KMS-11 (cell line): ENCODE measurements at regions not wholly inside any gene's neighbourhood (a gene's known extent, or its start where the extent isn't known, plus 50 kb on each side); places are given as distances from the start of the nearest gene placed in this dataset.

Experiments
- H2AFZ ChIP-seq: fragments of 200-600 bp; sonication (generic); 2 replicates; pipeline ENCODE4 v1.6.1; 2016; ENCODE audit warnings: antibody characterized with exemption, mixed run types, low read depth
- H3K27ac ChIP-seq: fragments of 200-600 bp; sonication (generic); 2 replicates; pipeline ENCODE4 v1.6.1; 2016; ENCODE audit warnings: mild to moderate bottlenecking, mixed run types
- H3K27me3 ChIP-seq: fragments of 200-600 bp; sonication (generic); 2 replicates; pipeline ENCODE4 v1.6.1; 2017; ENCODE audit warnings: mild to moderate bottlenecking, low read depth, mixed run types, moderate library complexity; ENCODE audit not compliant: insufficient read depth
- H3K36me3 ChIP-seq: fragments of 200-600 bp; sonication (generic); 2 replicates; pipeline ENCODE4 v1.6.1; 2017; ENCODE audit warnings: mild to moderate bottlenecking, mixed run types; ENCODE audit not compliant: insufficient read depth
- H3K4me1 ChIP-seq: fragments of 200-600 bp; sonication (generic); 2 replicates; pipeline ENCODE4 v1.6.1; 2016; ENCODE audit warnings: mild to moderate bottlenecking, low read depth, mixed run types; ENCODE audit not compliant: poor library complexity, severe bottlenecking
- H3K4me2 ChIP-seq: fragments of 200-600 bp; sonication (generic); 2 replicates; pipeline ENCODE4 v1.7.0; 2016; ENCODE audit warnings: mild to moderate bottlenecking, mixed run types
- H3K4me3 ChIP-seq: fragments of 200-600 bp; sonication (generic); IDR thresholded peaks from 2 replicates; pipeline ENCODE4 v1.6.1; 2017; ENCODE audit warnings: low read depth, low read length, mixed read lengths; ENCODE audit not compliant: insufficient read depth
- H3K79me2 ChIP-seq: fragments of 200-600 bp; sonication (generic); 2 replicates; pipeline ENCODE4 v1.6.1; 2016; ENCODE audit warnings: low read depth, mixed run types; ENCODE audit not compliant: insufficient read depth
- H3K9ac ChIP-seq: fragments of 200-600 bp; sonication (generic); 2 replicates; pipeline ENCODE4 v1.6.1; 2016; ENCODE audit warnings: mild to moderate bottlenecking, mixed run types
- H4K20me1 ChIP-seq: fragments of 200-600 bp; sonication (generic); 2 replicates; pipeline ENCODE4 v1.6.1; 2016; ENCODE audit warnings: mild to moderate bottlenecking, mixed run types; ENCODE audit not compliant: insufficient read depth
- TF ChIP-seq, protein P1 (sequence below): fragments of 200-600 bp; sonication (generic); conservative IDR thresholded peaks from 2 replicates; pipeline ENCODE4 v1.6.1; 2017; ENCODE audit warnings: low read depth, mild to moderate bottlenecking, antibody characterized with exemption, low read length, moderate library complexity, mixed read lengths

DNA sequence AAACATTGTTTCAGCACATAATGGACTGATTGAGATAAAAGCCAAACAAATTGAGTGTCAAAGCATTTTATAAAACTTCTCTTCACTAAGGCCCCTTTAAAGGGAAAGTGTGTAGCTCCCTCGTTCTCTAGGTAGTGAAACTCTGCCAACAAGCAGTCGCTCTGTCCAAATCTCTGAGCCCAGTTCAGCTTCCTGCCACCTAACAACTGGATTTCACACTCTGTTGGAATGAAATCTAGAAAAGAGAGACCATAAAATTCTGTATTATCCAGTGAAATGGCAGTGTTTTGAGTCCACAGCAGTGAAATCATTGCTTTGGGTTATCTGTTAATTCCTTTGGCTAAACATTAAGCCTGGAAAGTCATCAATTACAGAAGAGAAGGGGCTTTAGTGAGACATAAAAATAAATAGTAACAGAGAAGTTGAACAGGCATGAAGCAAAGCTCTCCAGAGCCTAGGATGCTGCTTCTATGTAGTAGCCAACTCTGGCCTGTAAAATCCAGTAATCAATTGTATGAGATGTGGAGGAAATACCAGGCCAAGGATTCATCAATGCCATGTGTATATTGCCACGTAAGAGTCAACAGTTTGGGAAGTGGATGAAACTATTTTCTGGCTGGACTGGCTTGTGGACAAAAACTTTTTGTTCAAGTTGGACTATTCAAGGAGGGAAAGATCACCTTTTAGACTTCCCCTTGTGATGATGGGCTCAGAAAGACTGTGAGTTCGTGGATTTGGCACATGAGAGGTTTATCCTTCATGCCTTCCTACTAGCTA is 122.5 kb downstream of the WIF1 start:
- TF ChIP-seq, protein P1, sequence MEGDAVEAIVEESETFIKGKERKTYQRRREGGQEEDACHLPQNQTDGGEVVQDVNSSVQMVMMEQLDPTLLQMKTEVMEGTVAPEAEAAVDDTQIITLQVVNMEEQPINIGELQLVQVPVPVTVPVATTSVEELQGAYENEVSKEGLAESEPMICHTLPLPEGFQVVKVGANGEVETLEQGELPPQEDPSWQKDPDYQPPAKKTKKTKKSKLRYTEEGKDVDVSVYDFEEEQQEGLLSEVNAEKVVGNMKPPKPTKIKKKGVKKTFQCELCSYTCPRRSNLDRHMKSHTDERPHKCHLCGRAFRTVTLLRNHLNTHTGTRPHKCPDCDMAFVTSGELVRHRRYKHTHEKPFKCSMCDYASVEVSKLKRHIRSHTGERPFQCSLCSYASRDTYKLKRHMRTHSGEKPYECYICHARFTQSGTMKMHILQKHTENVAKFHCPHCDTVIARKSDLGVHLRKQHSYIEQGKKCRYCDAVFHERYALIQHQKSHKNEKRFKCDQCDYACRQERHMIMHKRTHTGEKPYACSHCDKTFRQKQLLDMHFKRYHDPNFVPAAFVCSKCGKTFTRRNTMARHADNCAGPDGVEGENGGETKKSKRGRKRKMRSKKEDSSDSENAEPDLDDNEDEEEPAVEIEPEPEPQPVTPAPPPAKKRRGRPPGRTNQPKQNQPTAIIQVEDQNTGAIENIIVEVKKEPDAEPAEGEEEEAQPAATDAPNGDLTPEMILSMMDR: no peak
- H4K20me1 ChIP-seq: no peaks in the 10 kb centered on the region
- no peak overlapping the region for H3K4me2 ChIP-seq
- no peak overlapping the region for H3K9ac ChIP-seq
- H2AFZ ChIP-seq: no peak overlapping the region
- no peak overlapping the region for H3K4me3 ChIP-seq
- no peak overlapping the region for H3K27ac ChIP-seq
- H3K4me1 ChIP-seq: no peaks in the 10 kb centered on the region
- no peaks in the 10 kb centered on the region for H3K79me2 ChIP-seq
- H3K36me3 ChIP-seq: no peaks in the 10 kb centered on the region
- H3K27me3 ChIP-seq: no peaks in the 10 kb centered on the region

DNA sequence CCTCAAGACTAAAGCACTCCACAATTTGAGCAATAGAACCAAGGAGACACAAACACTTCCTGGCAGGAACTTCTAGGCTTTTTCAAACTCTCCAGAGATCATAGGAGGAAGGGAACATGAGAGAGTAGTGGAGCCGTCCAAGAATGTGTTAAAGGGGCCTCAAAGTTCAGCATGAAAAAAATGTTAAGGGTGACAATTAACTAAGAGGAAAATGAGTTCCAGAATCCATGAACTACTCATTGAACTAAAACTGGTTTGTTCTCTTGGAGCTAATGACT is 122.0 kb downstream of the WIF1 start:
- H3K4me2 ChIP-seq: no peak overlapping the region
- H3K27me3 ChIP-seq: no peaks in the 10 kb centered on the region
- H3K79me2 ChIP-seq: no peaks in the 10 kb centered on the region
- TF ChIP-seq, protein P1: no peak
- no peak overlapping the region for H3K9ac ChIP-seq
- no peak overlapping the region for H3K27ac ChIP-seq
- no peaks in the 10 kb centered on the region for H3K36me3 ChIP-seq
- no peaks in the 10 kb centered on the region for H4K20me1 ChIP-seq
- H3K4me3 ChIP-seq: no peak overlapping the region
- no peaks in the 10 kb centered on the region for H3K4me1 ChIP-seq
- H2AFZ ChIP-seq: no peak overlapping the region
